Endothelial cell (in vitro differentiated cells): ENCODE measurements at regions not wholly inside any gene's neighbourhood (a gene's known extent, or its start where the extent isn't known, plus 50 kb on each side); places are given as distances from the start of the nearest gene placed in this dataset.

ENCODE experiments used
- DNase-seq: peaks from one replicate; pipeline ENCODE4 v3.0.0; 2021; ENCODE audit warnings: low spot score
- H3K27ac Mint-ChIP-seq: one replicate; pipeline ENCODE4 v1.8.0; 2021; ENCODE audit warnings: mixed read lengths, inconsistent platforms; ENCODE audit not compliant: unreplicated experiment
- H3K27me3 Mint-ChIP-seq: one replicate; pipeline ENCODE4 v1.8.0; 2021; ENCODE audit warnings: mild to moderate bottlenecking, moderate library complexity, mixed read lengths, inconsistent platforms; ENCODE audit not compliant: unreplicated experiment
- H3K36me3 Mint-ChIP-seq: one replicate; pipeline ENCODE4 v1.8.0; 2021; ENCODE audit warnings: mild to moderate bottlenecking, low read depth, mixed read lengths, inconsistent platforms; ENCODE audit not compliant: unreplicated experiment
- H3K4me1 Mint-ChIP-seq: one replicate; pipeline ENCODE4 v1.8.0; 2021; ENCODE audit warnings: mild to moderate bottlenecking, mixed read lengths, inconsistent platforms; ENCODE audit not compliant: unreplicated experiment
- H3K4me3 Mint-ChIP-seq: one replicate; pipeline ENCODE4 v1.8.0; 2021; ENCODE audit warnings: mild to moderate bottlenecking, mixed read lengths, inconsistent platforms; ENCODE audit not compliant: unreplicated experiment
- H3K9me3 Mint-ChIP-seq: one replicate; pipeline ENCODE4 v1.8.0; 2021; ENCODE audit warnings: mixed read lengths, inconsistent platforms; ENCODE audit not compliant: unreplicated experiment
- CTCF ChIP-seq: fragments of 200-600 bp; sonication (generic); IDR thresholded peaks from one replicate; pipeline ENCODE4 v1.5.0; 2021; ENCODE audit warnings: antibody characterized with exemption; ENCODE audit not compliant: unreplicated experiment

- TF ChIP-seq CTCF, result no peak
- DNase-seq, result peak; percentile 17
- Mint-ChIP-seq H3K27ac (peak overlapping the region; percentile 87), H3K36me3 (no peaks in the 10 kb centered on the region), H3K4me3 (no peak overlapping the region), H3K27me3 (no peaks in the 10 kb centered on the region), H3K4me1 (peaks cover 25% of the 10 kb centered on the region), H3K9me3 (no peaks in the 10 kb centered on the region)
Observed at GRCh38 chr16:64507240-64508024, 614.4 kb downstream of the CDH11 start.

GRCh38 chr16:64499211-64499610 is 622.7 kb downstream of the CDH11 start:
- no peaks in the 10 kb centered on the region for H3K27me3 Mint-ChIP-seq
- no peak for TF ChIP-seq CTCF
- no peak for DNase-seq
- no peak overlapping the region for H3K27ac Mint-ChIP-seq
- no peak overlapping the region for H3K4me3 Mint-ChIP-seq
- H3K4me1 Mint-ChIP-seq, result peaks cover 5% of the 10 kb centered on the region
- no peaks in the 10 kb centered on the region for H3K36me3 Mint-ChIP-seq
- H3K9me3 Mint-ChIP-seq, result no peaks in the 10 kb centered on the region

- Mint-ChIP-seq H3K27ac (no peak overlapping the region), H3K4me3 (no peak overlapping the region), H3K36me3 (no peaks in the 10 kb centered on the region), H3K4me1 (peaks cover under 1% of the 10 kb centered on the region), H3K9me3 (no peaks in the 10 kb centered on the region), H3K27me3 (no peaks in the 10 kb centered on the region)
- no peak for TF ChIP-seq CTCF
- no peak for DNase-seq
Observed at GRCh38 chr16:64498363-64498762, 623.5 kb downstream of the CDH11 start.

GRCh38 chr16:64493709-64494108 is 628.2 kb downstream of the CDH11 start:
- TF ChIP-seq CTCF, result no peak
- H3K36me3 Mint-ChIP-seq, result no peaks in the 10 kb centered on the region
- no peak overlapping the region for H3K4me3 Mint-ChIP-seq
- no peaks in the 10 kb centered on the region for H3K9me3 Mint-ChIP-seq
- no peak for DNase-seq
- H3K4me1 Mint-ChIP-seq, result no peaks in the 10 kb centered on the region
- no peak overlapping the region for H3K27ac Mint-ChIP-seq
- no peaks in the 10 kb centered on the region for H3K27me3 Mint-ChIP-seq

GRCh38 chr16:64489449-64489848 is 632.4 kb downstream of the CDH11 start:
- H3K36me3 Mint-ChIP-seq, result no peaks in the 10 kb centered on the region
- no peak for TF ChIP-seq CTCF
- no peaks in the 10 kb centered on the region for H3K9me3 Mint-ChIP-seq
- no peak for DNase-seq
- no peak overlapping the region for H3K27ac Mint-ChIP-seq
- H3K4me3 Mint-ChIP-seq, result no peak overlapping the region
- no peaks in the 10 kb centered on the region for H3K27me3 Mint-ChIP-seq
- no peaks in the 10 kb centered on the region for H3K4me1 Mint-ChIP-seq
